Astrocyte (in vitro differentiated cells and primary cell): ENCODE measurements at regions not wholly inside any gene's neighbourhood (a gene's known extent, or its start where the extent isn't known, plus 50 kb on each side); places are given as distances from the start of the nearest gene placed in this dataset.

Experiments
- EZH2 ChIP-seq: IDR thresholded peaks from 2 replicates; pipeline ENCODE4 v1.6.1; 2012; ENCODE audit warnings: mild to moderate bottlenecking, low read length, inconsistent platforms; ENCODE audit not compliant: insufficient read depth
- TF ChIP-seq, protein P1 (sequence below): IDR thresholded peaks from 2 replicates; pipeline ENCODE4 v1.5.1; 2011; ENCODE audit warnings: low read depth, mild to moderate bottlenecking, inconsistent platforms, low read length, moderate library complexity; ENCODE audit not compliant: insufficient read depth

GRCh38 chr6:44559486-44560270, 172.2 kb downstream of the CDC5L start:
- TF ChIP-seq, protein P1, sequence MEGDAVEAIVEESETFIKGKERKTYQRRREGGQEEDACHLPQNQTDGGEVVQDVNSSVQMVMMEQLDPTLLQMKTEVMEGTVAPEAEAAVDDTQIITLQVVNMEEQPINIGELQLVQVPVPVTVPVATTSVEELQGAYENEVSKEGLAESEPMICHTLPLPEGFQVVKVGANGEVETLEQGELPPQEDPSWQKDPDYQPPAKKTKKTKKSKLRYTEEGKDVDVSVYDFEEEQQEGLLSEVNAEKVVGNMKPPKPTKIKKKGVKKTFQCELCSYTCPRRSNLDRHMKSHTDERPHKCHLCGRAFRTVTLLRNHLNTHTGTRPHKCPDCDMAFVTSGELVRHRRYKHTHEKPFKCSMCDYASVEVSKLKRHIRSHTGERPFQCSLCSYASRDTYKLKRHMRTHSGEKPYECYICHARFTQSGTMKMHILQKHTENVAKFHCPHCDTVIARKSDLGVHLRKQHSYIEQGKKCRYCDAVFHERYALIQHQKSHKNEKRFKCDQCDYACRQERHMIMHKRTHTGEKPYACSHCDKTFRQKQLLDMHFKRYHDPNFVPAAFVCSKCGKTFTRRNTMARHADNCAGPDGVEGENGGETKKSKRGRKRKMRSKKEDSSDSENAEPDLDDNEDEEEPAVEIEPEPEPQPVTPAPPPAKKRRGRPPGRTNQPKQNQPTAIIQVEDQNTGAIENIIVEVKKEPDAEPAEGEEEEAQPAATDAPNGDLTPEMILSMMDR = no peak
- TF ChIP-seq EZH2 = no peak
